Fibroblast of gingiva (primary cell): ENCODE measurements at regions not wholly inside any gene's neighbourhood (a gene's known extent, or its start where the extent isn't known, plus 50 kb on each side); places are given as distances from the start of the nearest gene placed in this dataset.
"Not testable (repeated sequence)": the region's sequence is repeated elsewhere in the genome, so short reads cannot be mapped to it uniquely, and the experiment has no call there.

ENCODE experiments used
- DNase-seq: peaks from one replicate; pipeline ENCODE4 v3.0.0-alpha.2; 2011; ENCODE audit warnings: low read depth

- DNase-seq, result not testable (repeated sequence)
Measured at GRCh38 chr10:21366108-21366507, 159.4 kb downstream of the SKIDA1 start.

GRCh38 chr10:21364196-21365114 is 161.0 kb downstream of the SKIDA1 start:
- DNase-seq, result peak; percentile 76

GRCh38 chr10:21363731-21364104 is 161.8 kb downstream of the SKIDA1 start:
- peak; percentile 10 for DNase-seq

GRCh38 chr10:21363092-21363730 is 162.3 kb downstream of the SKIDA1 start:
- DNase-seq, result no peak

- no peak for DNase-seq
Measured at GRCh38 chr10:21359202-21359601, 166.3 kb downstream of the SKIDA1 start.

GRCh38 chr10:21355591-21356011 is 169.9 kb downstream of the SKIDA1 start:
- DNase-seq, result no peak

- DNase-seq, result no peak
Measured at GRCh38 chr10:21352886-21353285, 172.6 kb downstream of the SKIDA1 start.

GRCh38 chr10:21351594-21351993 is 173.9 kb downstream of the SKIDA1 start:
- DNase-seq, result not testable (repeated sequence)

- DNase-seq, result no peak
Measured at GRCh38 chr10:21349912-21350286, 175.6 kb downstream of the SKIDA1 start.

- no peak for DNase-seq
Measured at GRCh38 chr10:21347785-21348170, 177.7 kb downstream of the SKIDA1 start.

GRCh38 chr10:21347043-21347784 is 178.3 kb downstream of the SKIDA1 start:
- peak; percentile 59 for DNase-seq

- DNase-seq, result no peak
Measured at GRCh38 chr10:21343087-21343486, 182.4 kb downstream of the SKIDA1 start.

- not testable (repeated sequence) for DNase-seq
Measured at GRCh38 chr10:21342499-21342898, 183.0 kb downstream of the SKIDA1 start.

GRCh38 chr10:21340331-21340730 is 185.2 kb downstream of the SKIDA1 start:
- no peak for DNase-seq

GRCh38 chr10:21337171-21337792 is 188.2 kb downstream of the SKIDA1 start:
- no peak for DNase-seq

- DNase-seq, result peak; percentile 89
Measured at GRCh38 chr10:21336476-21337170, 188.9 kb downstream of the SKIDA1 start.

GRCh38 chr10:21334891-21335696 is 190.4 kb downstream of the SKIDA1 start:
- DNase-seq, result peak; percentile 86

- no peak for DNase-seq
Measured at GRCh38 chr10:21330628-21331020, 194.9 kb downstream of the SKIDA1 start.

GRCh38 chr10:21329995-21330627 is 195.4 kb downstream of the SKIDA1 start:
- DNase-seq, result peak; percentile 88

- DNase-seq, result no peak
Measured at GRCh38 chr10:21327289-21327993, 198.0 kb downstream of the SKIDA1 start.
